Fibroblast of lung (primary cell): ENCODE measurements at regions not wholly inside any gene's neighbourhood (a gene's known extent, or its start where the extent isn't known, plus 50 kb on each side); places are given as distances from the start of the nearest gene placed in this dataset.

Experiments used
- DNase-seq, 2 donors: peaks; one replicate each; pipeline versions ENCODE4 v3.0.0 to v3.0.0-alpha.2; 2010; ENCODE audit warnings: low read depth in 2 of 2
- H2AFZ ChIP-seq: 2 replicates; pipeline ENCODE4 v1.5.1; 2012; ENCODE audit warnings: low read length, control low read depth, inconsistent platforms
- H3K27ac ChIP-seq: 2 replicates; pipeline ENCODE4 v1.5.1; 2011; ENCODE audit warnings: low read length, control low read depth; ENCODE audit not compliant: insufficient read depth
- H3K27me3 ChIP-seq: 2 replicates; pipeline ENCODE4 v1.5.1; 2011; ENCODE audit warnings: mild to moderate bottlenecking, low read length; ENCODE audit not compliant: control insufficient read depth, insufficient read depth
- H3K36me3 ChIP-seq: 2 replicates; pipeline ENCODE4 v1.5.1; 2011; ENCODE audit warnings: low read length; ENCODE audit not compliant: control insufficient read depth, insufficient read depth
- H3K4me1 ChIP-seq: 2 replicates; pipeline ENCODE4 v1.5.1; 2011; ENCODE audit warnings: low read length; ENCODE audit not compliant: control insufficient read depth, insufficient read depth; ENCODE audit errors: extremely low read depth
- H3K4me2 ChIP-seq: 2 replicates; pipeline ENCODE4 v1.5.1; 2011; ENCODE audit warnings: low read length, control low read depth; ENCODE audit not compliant: insufficient read depth; ENCODE audit errors: extremely low read depth
- H3K4me3 ChIP-seq, 4 experiments: fragments of 200-600 bp in 1 of 4; sonication (generic) in 1 of 4; replicated peaks in 1 of 4; 2 replicates each; pipeline ENCODE4 v1.5.1; 2011 to 2016; ENCODE audit warnings: low read length in 4 of 4, low read depth in 3 of 4, mild to moderate bottlenecking in 3 of 4, control low read depth in 2 of 4, inconsistent platforms in 1 of 4, mixed read lengths in 1 of 4; ENCODE audit not compliant: insufficient read depth in 1 of 4; ENCODE audit errors: control extremely low read depth in 1 of 4
- H3K79me2 ChIP-seq: 2 replicates; pipeline ENCODE4 v1.5.1; 2012; ENCODE audit warnings: mild to moderate bottlenecking, low read length, inconsistent platforms; ENCODE audit not compliant: control insufficient read depth, insufficient read depth
- H3K9ac ChIP-seq: 2 replicates; pipeline ENCODE4 v1.5.1; 2011; ENCODE audit warnings: mild to moderate bottlenecking, low read length, control low read depth; ENCODE audit not compliant: insufficient read depth
- H3K9me3 ChIP-seq: 2 replicates; pipeline ENCODE4 v1.5.1; 2012; ENCODE audit warnings: low read depth, low read length; ENCODE audit not compliant: control insufficient read depth, insufficient read depth
- H4K20me1 ChIP-seq: 2 replicates; pipeline ENCODE4 v1.5.1; 2011; ENCODE audit warnings: low read length; ENCODE audit not compliant: control insufficient read depth, insufficient read depth; ENCODE audit errors: extremely low read depth
- EZH2 ChIP-seq: IDR thresholded peaks from 2 replicates; pipeline ENCODE4 v1.5.1; 2012; ENCODE audit warnings: low read length, control low read depth, mild to moderate bottlenecking; ENCODE audit errors: missing control alignments
- TF ChIP-seq, protein P1 (sequence below), 2 donors: IDR thresholded peaks in 1 of 2; conservative IDR thresholded peaks in 1 of 2; 1 replicate in 1 of 2; 2 replicates in 1 of 2; pipeline ENCODE4 v1.5.1; 2011 to 2012; ENCODE audit warnings: low read length in 2 of 2, control low read depth in 1 of 2, inconsistent platforms in 1 of 2, low read depth in 1 of 2, mild to moderate bottlenecking in 1 of 2

GRCh38 chr2:121919803-121920202 is 164.4 kb downstream of the TSN start:
- Histone ChIP-seq H3K27me3 (no peaks in the 10 kb centered on the region), H3K36me3 (no peaks in the 10 kb centered on the region), H3K4me1 (no peaks in the 10 kb centered on the region), H3K27ac (no peak overlapping the region), H3K9me3 (no peaks in the 10 kb centered on the region), H3K4me3 (no peak overlapping the region), H3K79me2 (no peaks in the 10 kb centered on the region), H3K4me2 (no peak overlapping the region), H3K9ac (no peak overlapping the region), H2AFZ (no peak overlapping the region), H4K20me1 (no peaks in the 10 kb centered on the region)
- DNase-seq, result no peak
- TF ChIP-seq, protein P1, sequence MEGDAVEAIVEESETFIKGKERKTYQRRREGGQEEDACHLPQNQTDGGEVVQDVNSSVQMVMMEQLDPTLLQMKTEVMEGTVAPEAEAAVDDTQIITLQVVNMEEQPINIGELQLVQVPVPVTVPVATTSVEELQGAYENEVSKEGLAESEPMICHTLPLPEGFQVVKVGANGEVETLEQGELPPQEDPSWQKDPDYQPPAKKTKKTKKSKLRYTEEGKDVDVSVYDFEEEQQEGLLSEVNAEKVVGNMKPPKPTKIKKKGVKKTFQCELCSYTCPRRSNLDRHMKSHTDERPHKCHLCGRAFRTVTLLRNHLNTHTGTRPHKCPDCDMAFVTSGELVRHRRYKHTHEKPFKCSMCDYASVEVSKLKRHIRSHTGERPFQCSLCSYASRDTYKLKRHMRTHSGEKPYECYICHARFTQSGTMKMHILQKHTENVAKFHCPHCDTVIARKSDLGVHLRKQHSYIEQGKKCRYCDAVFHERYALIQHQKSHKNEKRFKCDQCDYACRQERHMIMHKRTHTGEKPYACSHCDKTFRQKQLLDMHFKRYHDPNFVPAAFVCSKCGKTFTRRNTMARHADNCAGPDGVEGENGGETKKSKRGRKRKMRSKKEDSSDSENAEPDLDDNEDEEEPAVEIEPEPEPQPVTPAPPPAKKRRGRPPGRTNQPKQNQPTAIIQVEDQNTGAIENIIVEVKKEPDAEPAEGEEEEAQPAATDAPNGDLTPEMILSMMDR (conservative IDR thresholded peaks at IDR 0.05 in 1 of 2, IDR thresholded peaks at IDR 0.05 in 1 of 2; ENCODE audit: low read depth in 1 of 2, low read length in 2 of 2), result no peak
- no peak for TF ChIP-seq EZH2

GRCh38 chr2:121925466-121925865 is 170.0 kb downstream of the TSN start:
- Histone ChIP-seq H3K9ac (no peak overlapping the region), H2AFZ (no peak overlapping the region), H3K4me3 (no peak overlapping the region), H3K9me3 (no peaks in the 10 kb centered on the region), H4K20me1 (no peaks in the 10 kb centered on the region), H3K4me2 (no peak overlapping the region), H3K36me3 (no peaks in the 10 kb centered on the region), H3K27ac (no peak overlapping the region), H3K27me3 (no peaks in the 10 kb centered on the region), H3K4me1 (no peaks in the 10 kb centered on the region), H3K79me2 (no peaks in the 10 kb centered on the region)
- TF ChIP-seq, protein P1 (conservative IDR thresholded peaks at IDR 0.05 in 1 of 2, IDR thresholded peaks at IDR 0.05 in 1 of 2; ENCODE audit: low read depth in 1 of 2, low read length in 2 of 2), result no peak
- no peak for TF ChIP-seq EZH2
- no peak for DNase-seq

DNA sequence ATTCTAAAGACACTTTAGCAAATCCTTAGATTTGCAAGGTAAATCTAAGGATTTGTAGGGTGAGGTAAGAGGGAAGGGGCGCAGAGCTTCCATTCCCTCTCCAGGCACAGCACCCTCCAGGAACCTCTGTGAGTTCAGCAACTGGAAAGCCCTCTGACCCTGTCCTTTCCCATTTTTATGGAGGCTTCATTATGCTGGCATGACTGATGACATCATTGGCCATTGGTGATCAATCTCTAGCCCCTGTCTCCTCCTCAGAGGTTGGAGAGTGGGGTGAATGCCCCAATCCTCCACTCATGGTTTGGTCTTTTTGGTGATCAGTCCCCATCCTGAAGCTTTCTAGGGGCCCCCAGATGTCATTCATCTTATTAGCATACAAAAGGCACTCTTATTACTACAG is 187.8 kb downstream of the TSN start:
- DNase-seq, result no peak
- H3K4me1 ChIP-seq, result no peaks in the 10 kb centered on the region
- no peak overlapping the region for H3K9ac ChIP-seq
- no peaks in the 10 kb centered on the region for H3K9me3 ChIP-seq
- no peak overlapping the region for H3K4me2 ChIP-seq
- H3K36me3 ChIP-seq, result no peaks in the 10 kb centered on the region
- no peaks in the 10 kb centered on the region for H3K79me2 ChIP-seq
- H3K4me3 ChIP-seq, result no peak overlapping the region
- H4K20me1 ChIP-seq, result no peaks in the 10 kb centered on the region
- H3K27ac ChIP-seq, result no peak overlapping the region
- no peaks in the 10 kb centered on the region for H3K27me3 ChIP-seq
- TF ChIP-seq, protein P1 (conservative IDR thresholded peaks at IDR 0.05 in 1 of 2, IDR thresholded peaks at IDR 0.05 in 1 of 2; ENCODE audit: low read depth in 1 of 2, low read length in 2 of 2), result no peak
- no peak for TF ChIP-seq EZH2
- no peak overlapping the region for H2AFZ ChIP-seq
